GM13976 (cell line): ENCODE measurements at regions not wholly inside any gene's neighbourhood (a gene's known extent, or its start where the extent isn't known, plus 50 kb on each side); places are given as distances from the start of the nearest gene placed in this dataset.

Experiments
- DNase-seq: peaks from one replicate; pipeline ENCODE4 v3.0.0; 2012; ENCODE audit warnings: low spot score
- in situ Hi-C: fragments of 300-500 bp; cut with MboI; formaldehyde crosslinking; loops from one replicate; pipeline ENCODE4 v1.12.0; 2022; ENCODE audit warnings: low sequenced_read_pairs, mixed read lengths, inconsistent platforms; ENCODE audit not compliant: unreplicated experiment
- TF ChIP-seq, protein P1 (sequence below): IDR thresholded peaks from 2 replicates; pipeline ENCODE4 v1.5.1; 2012; ENCODE audit warnings: borderline replicate concordance, mild to moderate bottlenecking; ENCODE audit not compliant: insufficient read depth; ENCODE audit errors: extremely low read depth, missing control alignments, control extremely low read depth

DNA sequence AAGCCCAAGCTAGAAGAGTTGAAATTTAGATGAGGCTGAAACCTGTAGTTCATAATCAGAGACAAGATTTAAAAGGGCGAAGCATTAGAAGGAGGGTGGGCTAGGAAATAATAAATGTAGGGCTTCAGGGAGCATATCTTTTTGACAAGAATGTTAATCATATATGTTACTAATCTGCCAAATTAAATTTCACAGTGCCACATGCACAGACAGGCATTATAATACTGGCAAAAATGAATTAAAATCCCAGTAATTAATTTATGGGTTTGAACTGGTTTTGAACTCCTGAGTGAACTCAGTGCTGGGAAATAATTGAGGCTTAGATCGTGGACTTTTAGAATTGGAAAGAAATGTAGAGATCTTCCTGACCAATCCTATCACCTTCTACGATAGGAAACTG is 383.5 kb upstream of the IL12A start:
- TF ChIP-seq, protein P1, sequence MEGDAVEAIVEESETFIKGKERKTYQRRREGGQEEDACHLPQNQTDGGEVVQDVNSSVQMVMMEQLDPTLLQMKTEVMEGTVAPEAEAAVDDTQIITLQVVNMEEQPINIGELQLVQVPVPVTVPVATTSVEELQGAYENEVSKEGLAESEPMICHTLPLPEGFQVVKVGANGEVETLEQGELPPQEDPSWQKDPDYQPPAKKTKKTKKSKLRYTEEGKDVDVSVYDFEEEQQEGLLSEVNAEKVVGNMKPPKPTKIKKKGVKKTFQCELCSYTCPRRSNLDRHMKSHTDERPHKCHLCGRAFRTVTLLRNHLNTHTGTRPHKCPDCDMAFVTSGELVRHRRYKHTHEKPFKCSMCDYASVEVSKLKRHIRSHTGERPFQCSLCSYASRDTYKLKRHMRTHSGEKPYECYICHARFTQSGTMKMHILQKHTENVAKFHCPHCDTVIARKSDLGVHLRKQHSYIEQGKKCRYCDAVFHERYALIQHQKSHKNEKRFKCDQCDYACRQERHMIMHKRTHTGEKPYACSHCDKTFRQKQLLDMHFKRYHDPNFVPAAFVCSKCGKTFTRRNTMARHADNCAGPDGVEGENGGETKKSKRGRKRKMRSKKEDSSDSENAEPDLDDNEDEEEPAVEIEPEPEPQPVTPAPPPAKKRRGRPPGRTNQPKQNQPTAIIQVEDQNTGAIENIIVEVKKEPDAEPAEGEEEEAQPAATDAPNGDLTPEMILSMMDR = no peak
- DNase-seq = no peak
- in situ Hi-C loops = no loop called here

DNA sequence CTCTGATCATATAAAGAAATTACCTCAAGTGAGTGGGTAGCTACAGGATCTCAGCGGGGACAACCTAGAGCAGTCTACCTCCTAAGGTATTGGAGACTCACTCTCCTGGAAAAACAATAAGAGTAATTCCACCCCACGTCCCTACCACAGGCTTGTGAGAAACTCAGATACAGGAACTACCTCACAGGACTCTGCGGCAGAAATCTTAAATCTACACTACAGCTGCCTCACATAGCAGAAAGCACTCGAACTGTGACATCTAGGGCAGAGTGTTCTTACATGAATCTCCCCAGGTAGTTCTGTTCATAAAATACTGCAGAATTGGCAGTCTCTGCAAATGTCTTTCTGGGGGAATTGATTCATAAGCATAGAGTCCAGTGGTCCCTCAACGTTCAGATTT is 382.9 kb upstream of the IL12A start:
- in situ Hi-C loops = no loop called here
- DNase-seq = no peak
- TF ChIP-seq, protein P1 = no peak

DNA sequence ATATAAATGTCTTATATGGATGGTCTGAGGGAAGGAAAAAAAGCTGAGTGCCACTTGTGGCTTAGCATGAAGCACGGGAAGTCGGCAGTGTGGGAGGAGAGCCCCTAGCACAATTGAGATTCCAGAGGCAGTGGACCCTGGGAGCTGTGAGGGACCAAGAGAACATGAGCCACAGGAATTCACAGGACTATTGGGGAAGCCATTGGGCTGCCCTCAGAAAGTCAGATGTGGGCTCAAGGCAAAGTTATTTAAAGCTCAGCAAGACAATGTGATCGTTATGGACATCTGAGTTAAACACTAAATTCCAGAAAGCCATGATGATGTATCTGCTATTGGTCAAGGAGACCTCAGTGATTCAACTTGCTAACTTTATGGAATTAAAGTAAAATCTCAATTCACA is 380.8 kb upstream of the IL12A start:
- TF ChIP-seq, protein P1 = no peak
- in situ Hi-C loops = no loop called here

DNA sequence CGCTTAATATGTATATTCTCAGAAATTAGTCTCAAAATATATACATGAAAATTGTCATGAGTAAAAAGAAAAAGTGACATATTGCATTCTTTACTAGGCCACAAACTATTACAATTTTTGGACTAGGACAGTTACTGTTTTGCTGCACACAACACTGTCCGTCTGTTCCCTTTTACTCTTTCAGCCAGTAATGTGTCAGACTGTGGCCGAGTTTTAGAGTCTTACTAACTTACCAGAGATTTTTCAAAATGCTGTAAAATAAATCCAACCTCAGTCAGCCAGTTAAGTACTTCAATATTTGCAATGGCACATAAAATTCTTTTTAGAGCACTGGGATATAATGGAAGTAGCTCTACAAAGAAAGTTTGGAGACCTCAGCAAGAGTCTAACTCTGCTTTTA is 380.3 kb upstream of the IL12A start:
- TF ChIP-seq, protein P1 = no peak
- in situ Hi-C loops = no loop called here
- DNase-seq = no peak

More for the DNA sequence above, 380.8 kb upstream of the IL12A start:
- DNase-seq = no peak

DNA sequence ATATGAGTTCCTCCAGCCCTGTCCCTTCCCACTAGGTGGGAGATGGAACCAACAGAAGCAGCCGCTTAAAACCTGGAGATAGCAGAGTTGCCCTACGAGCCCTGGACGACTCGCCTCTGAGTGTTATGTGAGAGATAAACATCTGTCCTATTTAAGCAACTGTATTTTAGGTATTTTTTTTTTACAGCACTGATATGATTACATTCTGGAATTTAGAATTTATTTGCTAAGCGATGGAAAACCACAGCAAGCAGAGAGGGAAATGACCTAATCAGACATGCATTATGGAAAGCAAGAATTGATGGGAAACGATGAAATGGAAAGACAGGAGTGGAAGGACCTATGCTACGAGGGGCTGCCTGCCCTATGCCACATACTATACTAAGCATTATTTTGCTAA is 379.0 kb upstream of the IL12A start:
- in situ Hi-C loops = no loop called here
- TF ChIP-seq, protein P1 = no peak

DNA sequence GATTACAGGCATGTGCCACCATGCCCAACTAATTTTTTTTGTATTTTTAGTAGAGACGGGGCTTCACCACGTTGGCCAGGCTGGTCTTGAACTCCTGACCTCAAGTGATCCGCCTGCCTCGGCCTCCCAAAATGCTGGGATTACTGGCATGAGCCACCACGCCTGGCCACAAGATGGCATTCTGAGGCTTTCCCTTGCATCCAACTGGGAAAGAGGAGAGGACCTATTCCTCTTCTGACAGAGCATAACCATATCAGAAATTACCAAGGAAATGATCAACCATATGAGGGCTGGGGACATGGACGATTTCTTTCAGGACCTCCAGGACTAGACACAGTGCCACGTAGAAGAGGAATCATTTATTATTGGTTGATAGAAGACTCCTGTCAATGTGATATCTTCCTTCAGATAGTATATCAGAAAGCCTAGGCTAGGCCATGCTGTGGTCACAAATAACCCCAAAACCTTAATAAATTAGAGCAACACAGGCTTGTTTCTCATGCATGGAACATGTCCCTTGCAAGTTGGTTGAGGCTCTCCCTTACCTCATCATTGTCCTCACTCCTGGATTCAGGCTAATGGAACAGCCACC is 372.3 kb upstream of the IL12A start:
- no peak for DNase-seq
- in situ Hi-C loops = no loop called here
- TF ChIP-seq, protein P1 = no peak

More for the DNA sequence above, 379.0 kb upstream of the IL12A start:
- DNase-seq = no peak
